ENCODE measurements at regions not wholly inside any gene's neighbourhood (a gene's known extent, or its start where the extent isn't known, plus 50 kb on each side); places are given as distances from the start of the nearest gene placed in this dataset.

DNA sequence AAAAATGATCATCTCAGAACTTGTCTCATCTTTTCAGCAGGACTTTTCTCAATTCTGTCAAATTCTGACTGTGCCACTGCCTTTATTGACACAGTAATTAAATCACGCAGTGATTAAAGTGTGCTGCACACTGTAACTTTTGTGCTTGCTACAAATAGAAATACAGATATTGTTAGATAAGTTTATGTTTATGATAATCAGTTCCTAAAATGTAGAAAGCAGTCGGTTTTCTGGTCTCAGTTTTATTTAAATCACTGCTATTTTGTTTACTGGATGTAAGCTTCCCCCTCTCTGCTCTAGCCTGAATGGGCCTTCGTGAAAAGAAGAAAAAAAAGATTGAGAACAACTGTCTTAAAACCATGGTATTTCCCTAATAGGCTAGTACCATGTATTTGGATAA lies 258.8 kb upstream of the STARD13 start:
- no peak for DNase-seq (ENCODE audit: insufficient read length, low spot score, missing footprints)
- no peaks in the 10 kb centered on the region for H4K20me1 ChIP-seq (ENCODE audit: insufficient read depth, low read length)

DNA sequence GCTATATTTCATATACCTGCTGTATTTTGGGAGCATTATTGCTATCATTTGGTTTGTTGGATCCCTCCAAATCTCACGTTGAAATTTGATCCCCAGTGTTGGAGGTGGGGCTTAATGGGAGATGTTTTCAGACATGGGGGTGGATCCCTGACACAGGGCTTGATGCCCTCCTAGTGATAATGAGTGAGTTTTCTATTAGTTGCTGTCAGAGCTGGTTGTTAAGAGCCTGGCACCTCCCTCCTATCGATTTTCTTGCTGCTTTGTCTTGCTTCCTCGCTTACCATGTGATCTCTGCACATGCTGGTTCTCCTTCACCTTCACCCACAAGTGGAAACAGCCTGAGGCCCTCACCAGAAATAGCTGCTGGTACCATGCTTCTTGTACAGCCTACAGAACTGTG lies 259.9 kb upstream of the STARD13 start:
- no peaks in the 10 kb centered on the region for H3K79me2 ChIP-seq (ENCODE audit: insufficient read depth, low read length)

More for the DNA sequence above, 258.8 kb upstream of the STARD13 start:
- H2AFZ ChIP-seq (ENCODE audit: low read length) = peak overlapping the region; percentile 23
- H3K27me3 ChIP-seq (ENCODE audit: insufficient read depth, low read length) = no peaks in the 10 kb centered on the region
- no peak overlapping the region for H3K4me2 ChIP-seq (ENCODE audit: insufficient read depth, low read length)
- H3K27ac ChIP-seq (ENCODE audit: low read depth, low read length) = peak overlapping the region; percentile 100
- H3K9me3 ChIP-seq (ENCODE audit: low read depth, low read length) = no peaks in the 10 kb centered on the region
- TF ChIP-seq, protein P1, sequence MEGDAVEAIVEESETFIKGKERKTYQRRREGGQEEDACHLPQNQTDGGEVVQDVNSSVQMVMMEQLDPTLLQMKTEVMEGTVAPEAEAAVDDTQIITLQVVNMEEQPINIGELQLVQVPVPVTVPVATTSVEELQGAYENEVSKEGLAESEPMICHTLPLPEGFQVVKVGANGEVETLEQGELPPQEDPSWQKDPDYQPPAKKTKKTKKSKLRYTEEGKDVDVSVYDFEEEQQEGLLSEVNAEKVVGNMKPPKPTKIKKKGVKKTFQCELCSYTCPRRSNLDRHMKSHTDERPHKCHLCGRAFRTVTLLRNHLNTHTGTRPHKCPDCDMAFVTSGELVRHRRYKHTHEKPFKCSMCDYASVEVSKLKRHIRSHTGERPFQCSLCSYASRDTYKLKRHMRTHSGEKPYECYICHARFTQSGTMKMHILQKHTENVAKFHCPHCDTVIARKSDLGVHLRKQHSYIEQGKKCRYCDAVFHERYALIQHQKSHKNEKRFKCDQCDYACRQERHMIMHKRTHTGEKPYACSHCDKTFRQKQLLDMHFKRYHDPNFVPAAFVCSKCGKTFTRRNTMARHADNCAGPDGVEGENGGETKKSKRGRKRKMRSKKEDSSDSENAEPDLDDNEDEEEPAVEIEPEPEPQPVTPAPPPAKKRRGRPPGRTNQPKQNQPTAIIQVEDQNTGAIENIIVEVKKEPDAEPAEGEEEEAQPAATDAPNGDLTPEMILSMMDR (IDR thresholded peaks at IDR 0.05; ENCODE audit: extremely low read depth, low read depth, low read length) = no peak
- H3K79me2 ChIP-seq (ENCODE audit: insufficient read depth, low read length) = no peaks in the 10 kb centered on the region
- H3K4me3 ChIP-seq (ENCODE audit: insufficient read depth, low read length) = no peak overlapping the region
- H3K4me1 ChIP-seq (ENCODE audit: insufficient read depth, low read length) = peaks cover 24% of the 10 kb centered on the region
- no peaks in the 10 kb centered on the region for H3K36me3 ChIP-seq (ENCODE audit: insufficient read depth, low read length)

DNA sequence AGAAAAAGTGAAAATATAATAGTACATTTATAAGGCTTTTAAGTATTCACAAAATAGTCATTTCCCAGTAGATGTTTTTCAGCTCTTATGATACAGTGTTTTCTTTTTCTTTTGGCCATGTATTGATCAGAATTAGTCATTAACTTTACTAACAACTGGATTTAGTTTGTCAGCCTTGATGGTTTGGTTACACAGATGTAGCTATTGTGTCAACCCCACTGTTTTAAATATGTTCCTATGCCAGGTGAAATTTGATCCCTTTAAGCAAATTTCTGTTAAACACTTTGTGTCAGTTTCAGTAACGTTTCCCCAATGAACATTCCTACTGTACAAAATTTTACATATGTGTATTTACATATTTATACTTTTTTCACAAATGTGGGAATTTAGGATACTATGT lies 261.5 kb upstream of the STARD13 start:
- Histone ChIP-seq H3K4me3 (ENCODE audit: insufficient read depth, low read length) (no peak overlapping the region), H3K4me1 (ENCODE audit: insufficient read depth, low read length) (peaks cover 13% of the 10 kb centered on the region), H3K9me3 (ENCODE audit: low read depth, low read length) (no peaks in the 10 kb centered on the region), H3K27me3 (ENCODE audit: insufficient read depth, low read length) (no peaks in the 10 kb centered on the region), H2AFZ (ENCODE audit: low read length) (no peak overlapping the region), H3K79me2 (ENCODE audit: insufficient read depth, low read length) (no peaks in the 10 kb centered on the region), H3K4me2 (ENCODE audit: insufficient read depth, low read length) (no peak overlapping the region), H3K27ac (ENCODE audit: low read depth, low read length) (no peak overlapping the region), H4K20me1 (ENCODE audit: insufficient read depth, low read length) (no peaks in the 10 kb centered on the region), H3K36me3 (ENCODE audit: insufficient read depth, low read length) (no peaks in the 10 kb centered on the region)
- DNase-seq (ENCODE audit: insufficient read length, low spot score, missing footprints) = no peak
- TF ChIP-seq, protein P1 (IDR thresholded peaks at IDR 0.05; ENCODE audit: extremely low read depth, low read depth, low read length) = no peak

More for the DNA sequence above, 259.9 kb upstream of the STARD13 start:
- peaks cover 24% of the 10 kb centered on the region for H3K4me1 ChIP-seq (ENCODE audit: insufficient read depth, low read length)
- no peaks in the 10 kb centered on the region for H3K9me3 ChIP-seq (ENCODE audit: low read depth, low read length)
- H2AFZ ChIP-seq (ENCODE audit: low read length) = peak overlapping the region; percentile 36
- H3K36me3 ChIP-seq (ENCODE audit: insufficient read depth, low read length) = no peaks in the 10 kb centered on the region
- no peak overlapping the region for H3K4me2 ChIP-seq (ENCODE audit: insufficient read depth, low read length)
- no peak overlapping the region for H3K4me3 ChIP-seq (ENCODE audit: insufficient read depth, low read length)
- no peaks in the 10 kb centered on the region for H3K27me3 ChIP-seq (ENCODE audit: insufficient read depth, low read length)
- no peak overlapping the region for H3K27ac ChIP-seq (ENCODE audit: low read depth, low read length)
- DNase-seq (ENCODE audit: insufficient read length, low spot score, missing footprints) = no peak
- no peaks in the 10 kb centered on the region for H4K20me1 ChIP-seq (ENCODE audit: insufficient read depth, low read length)
- TF ChIP-seq, protein P1 (IDR thresholded peaks at IDR 0.05; ENCODE audit: extremely low read depth, low read depth, low read length) = no peak

DNA sequence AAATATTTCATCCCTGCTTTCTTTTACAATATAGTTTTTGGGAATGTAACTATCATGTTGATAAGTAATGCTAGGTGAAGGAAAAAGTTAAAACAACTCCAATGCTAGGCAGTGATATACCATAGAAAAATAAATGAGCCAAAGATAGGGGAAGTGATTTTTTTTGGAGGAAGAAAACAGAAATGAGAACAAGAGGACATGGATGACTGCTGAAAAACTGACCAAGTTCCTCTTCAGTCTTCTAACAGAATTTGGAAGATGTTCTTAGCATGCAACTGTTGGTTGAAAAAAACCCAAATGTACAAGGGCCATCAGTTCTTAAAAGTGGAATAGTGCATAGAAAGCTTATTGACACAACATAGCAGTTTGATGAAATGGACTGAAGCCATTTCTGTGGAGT lies 262.5 kb upstream of the STARD13 start:
- peaks cover 12% of the 10 kb centered on the region for H3K4me1 ChIP-seq (ENCODE audit: insufficient read depth, low read length)
- H3K36me3 ChIP-seq (ENCODE audit: insufficient read depth, low read length) = no peaks in the 10 kb centered on the region
- TF ChIP-seq, protein P1 (IDR thresholded peaks at IDR 0.05; ENCODE audit: extremely low read depth, low read depth, low read length) = no peak
- H3K4me3 ChIP-seq (ENCODE audit: insufficient read depth, low read length) = no peak overlapping the region
- no peak overlapping the region for H2AFZ ChIP-seq (ENCODE audit: low read length)
- DNase-seq (ENCODE audit: insufficient read length, low spot score, missing footprints) = no peak
- no peaks in the 10 kb centered on the region for H3K27me3 ChIP-seq (ENCODE audit: insufficient read depth, low read length)
- H3K4me2 ChIP-seq (ENCODE audit: insufficient read depth, low read length) = no peak overlapping the region
- no peaks in the 10 kb centered on the region for H3K79me2 ChIP-seq (ENCODE audit: insufficient read depth, low read length)
- H3K9me3 ChIP-seq (ENCODE audit: low read depth, low read length) = no peaks in the 10 kb centered on the region
- no peak overlapping the region for H3K27ac ChIP-seq (ENCODE audit: low read depth, low read length)
- H4K20me1 ChIP-seq (ENCODE audit: insufficient read depth, low read length) = no peaks in the 10 kb centered on the region

Data from osteoblast (primary cell).